PFSK-1 (cell line): ENCODE measurements at regions not wholly inside any gene's neighbourhood (a gene's known extent, or its start where the extent isn't known, plus 50 kb on each side); places are given as distances from the start of the nearest gene placed in this dataset.

Experiments used
- FOXP2 ChIP-seq: optimal IDR thresholded peaks from 2 replicates; pipeline ENCODE3; 2011; ENCODE audit warnings: borderline replicate concordance, control low read depth, inconsistent platforms; ENCODE audit not compliant: insufficient read depth; ENCODE audit errors: extremely low read length, extremely low read depth
- POLR2AphosphoS5 ChIP-seq: IDR thresholded peaks from 2 replicates; pipeline ENCODE4 v1.6.1; 2012; ENCODE audit warnings: low read depth, mild to moderate bottlenecking, control low read depth, low read length, moderate library complexity
- SIN3A ChIP-seq: IDR thresholded peaks from 2 replicates; pipeline ENCODE4 v1.6.1; 2012; ENCODE audit warnings: mild to moderate bottlenecking, low read length, moderate library complexity, borderline replicate concordance; ENCODE audit not compliant: insufficient read depth
- TAF1 ChIP-seq: IDR thresholded peaks from 2 replicates; pipeline ENCODE4 v1.6.1; 2012; ENCODE audit warnings: low read length, control low read depth, borderline replicate concordance; ENCODE audit not compliant: insufficient read depth
- TF ChIP-seq, protein P1 (sequence below), 2 experiments: IDR thresholded peaks; 2 replicates each; pipeline versions ENCODE4 v1.6.1 to v1.8.0; 2011 to 2012; ENCODE audit warnings: low read depth in 2 of 2, low read length in 2 of 2, control low read depth in 1 of 2, inconsistent platforms in 1 of 2, mild to moderate bottlenecking in 1 of 2, moderate library complexity in 1 of 2; ENCODE audit not compliant: insufficient read depth in 1 of 2

DNA sequence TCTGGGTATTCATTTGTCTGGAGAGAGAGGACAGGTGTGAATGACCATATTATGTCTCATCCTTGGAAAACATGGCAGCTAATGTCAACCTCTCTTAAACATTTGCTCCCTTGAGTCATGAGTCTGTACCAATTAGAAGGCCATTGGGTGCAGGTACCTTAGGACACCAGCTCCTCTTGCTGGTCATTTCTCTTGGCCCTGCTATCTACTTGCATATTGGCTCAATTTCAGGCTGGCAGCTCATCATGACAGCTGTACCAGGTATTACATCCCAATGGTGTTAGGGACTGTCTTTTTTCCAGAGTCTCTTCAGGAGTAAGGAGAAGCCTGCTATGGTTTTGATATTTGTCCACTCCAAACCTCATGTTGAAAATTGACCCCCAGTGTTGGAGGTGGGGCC, 92.2 kb upstream of the ANKRD28 start:
- no peak for TF ChIP-seq POLR2AphosphoS5
- no peak for TF ChIP-seq FOXP2
- TF ChIP-seq TAF1 = no peak
- TF ChIP-seq SIN3A = no peak
- TF ChIP-seq, protein P1, sequence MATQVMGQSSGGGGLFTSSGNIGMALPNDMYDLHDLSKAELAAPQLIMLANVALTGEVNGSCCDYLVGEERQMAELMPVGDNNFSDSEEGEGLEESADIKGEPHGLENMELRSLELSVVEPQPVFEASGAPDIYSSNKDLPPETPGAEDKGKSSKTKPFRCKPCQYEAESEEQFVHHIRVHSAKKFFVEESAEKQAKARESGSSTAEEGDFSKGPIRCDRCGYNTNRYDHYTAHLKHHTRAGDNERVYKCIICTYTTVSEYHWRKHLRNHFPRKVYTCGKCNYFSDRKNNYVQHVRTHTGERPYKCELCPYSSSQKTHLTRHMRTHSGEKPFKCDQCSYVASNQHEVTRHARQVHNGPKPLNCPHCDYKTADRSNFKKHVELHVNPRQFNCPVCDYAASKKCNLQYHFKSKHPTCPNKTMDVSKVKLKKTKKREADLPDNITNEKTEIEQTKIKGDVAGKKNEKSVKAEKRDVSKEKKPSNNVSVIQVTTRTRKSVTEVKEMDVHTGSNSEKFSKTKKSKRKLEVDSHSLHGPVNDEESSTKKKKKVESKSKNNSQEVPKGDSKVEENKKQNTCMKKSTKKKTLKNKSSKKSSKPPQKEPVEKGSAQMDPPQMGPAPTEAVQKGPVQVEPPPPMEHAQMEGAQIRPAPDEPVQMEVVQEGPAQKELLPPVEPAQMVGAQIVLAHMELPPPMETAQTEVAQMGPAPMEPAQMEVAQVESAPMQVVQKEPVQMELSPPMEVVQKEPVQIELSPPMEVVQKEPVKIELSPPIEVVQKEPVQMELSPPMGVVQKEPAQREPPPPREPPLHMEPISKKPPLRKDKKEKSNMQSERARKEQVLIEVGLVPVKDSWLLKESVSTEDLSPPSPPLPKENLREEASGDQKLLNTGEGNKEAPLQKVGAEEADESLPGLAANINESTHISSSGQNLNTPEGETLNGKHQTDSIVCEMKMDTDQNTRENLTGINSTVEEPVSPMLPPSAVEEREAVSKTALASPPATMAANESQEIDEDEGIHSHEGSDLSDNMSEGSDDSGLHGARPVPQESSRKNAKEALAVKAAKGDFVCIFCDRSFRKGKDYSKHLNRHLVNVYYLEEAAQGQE (IDR thresholded peaks at IDR 0.05; ENCODE audit: insufficient read depth in 1 of 2, low read depth in 2 of 2, low read length in 2 of 2) = no peak

DNA sequence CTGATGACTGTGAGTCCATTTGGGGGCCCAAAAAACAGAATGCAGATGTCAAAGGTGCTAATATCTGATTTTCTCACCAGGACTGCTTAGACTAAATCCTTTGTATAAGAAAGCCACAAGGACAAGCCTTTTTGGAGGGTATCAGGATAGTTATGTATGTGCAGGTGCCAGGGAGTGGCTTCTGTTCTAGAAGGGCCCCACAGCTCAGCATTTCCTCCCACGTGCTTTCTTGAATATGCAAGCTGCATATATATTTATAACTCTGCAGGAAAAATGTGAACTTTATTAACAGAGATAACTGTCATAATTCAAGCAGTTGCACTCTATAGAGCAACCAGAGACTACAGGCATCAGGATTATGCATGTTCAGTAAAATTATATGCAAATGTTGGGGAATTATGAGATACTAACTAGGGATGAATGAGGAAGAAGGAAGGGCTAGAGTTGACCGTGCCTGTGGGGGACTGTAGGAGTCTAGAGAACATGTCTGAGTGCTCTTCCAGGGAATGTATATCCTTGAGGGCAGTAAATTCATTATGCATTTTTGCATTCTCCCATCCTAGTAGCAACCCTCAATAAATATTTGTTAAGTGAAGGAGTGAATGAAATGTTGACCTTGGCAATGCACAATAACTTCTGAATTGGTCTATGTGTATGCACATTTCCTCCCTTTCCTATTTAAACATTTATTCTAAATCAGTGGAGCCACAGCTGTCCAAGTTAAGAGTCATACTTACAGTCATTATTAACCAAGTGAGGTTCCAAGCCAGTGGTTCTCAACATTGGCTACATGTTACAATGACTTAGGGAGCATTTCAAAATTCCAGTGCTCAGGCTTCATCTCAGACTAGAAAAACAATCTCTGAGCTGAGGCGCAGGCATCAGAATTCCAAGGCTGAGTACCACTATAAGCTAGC, 94.8 kb upstream of the ANKRD28 start:
- TF ChIP-seq SIN3A (no peak), TAF1 (no peak), POLR2AphosphoS5 (no peak), FOXP2 (no peak)
- TF ChIP-seq, protein P1 (IDR thresholded peaks at IDR 0.05; ENCODE audit: insufficient read depth in 1 of 2, low read depth in 2 of 2, low read length in 2 of 2) = no peak

DNA sequence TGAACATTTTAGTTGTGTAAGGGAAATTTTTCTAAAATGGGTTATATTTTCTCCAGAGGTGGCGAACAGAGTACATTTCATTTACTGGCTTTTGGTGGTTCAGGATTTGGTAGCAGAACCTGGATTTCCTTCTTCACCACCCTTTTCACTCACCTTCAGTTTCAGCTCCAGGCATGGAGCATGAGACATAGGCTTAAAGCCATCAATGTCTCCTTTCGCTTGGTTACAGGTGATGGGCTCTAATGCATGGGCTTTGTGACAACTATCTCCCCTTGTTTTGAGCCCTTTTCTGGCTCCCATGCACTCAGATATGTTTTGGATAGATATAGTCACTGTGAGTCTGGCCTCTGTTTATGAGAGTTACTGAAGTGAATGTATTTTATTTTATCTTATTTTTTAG, 96.6 kb upstream of the ANKRD28 start:
- TF ChIP-seq FOXP2 (no peak), TAF1 (no peak)
- TF ChIP-seq, protein P1 (IDR thresholded peaks at IDR 0.05; ENCODE audit: insufficient read depth in 1 of 2, low read depth in 2 of 2, low read length in 2 of 2) = no peak

DNA sequence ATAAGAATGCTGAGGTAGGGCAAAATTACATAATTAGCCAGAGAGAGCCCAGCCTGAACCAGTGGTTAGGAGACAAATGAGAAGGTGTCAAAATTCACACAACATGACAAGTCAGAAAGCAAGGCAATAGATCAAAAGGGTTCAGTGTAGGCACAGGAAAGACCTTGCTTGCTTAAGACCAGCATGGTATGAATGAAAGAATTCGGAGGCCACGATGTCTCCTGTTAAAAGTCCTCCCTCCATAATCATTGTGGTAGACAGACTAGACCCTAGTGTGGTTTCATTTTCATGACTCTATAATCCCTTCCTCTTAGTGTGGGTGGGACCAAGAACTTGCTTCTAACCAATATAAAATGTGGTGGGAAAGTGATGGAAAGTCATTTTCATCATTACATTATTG, 98.7 kb upstream of the ANKRD28 start:
- TF ChIP-seq SIN3A (no peak), POLR2AphosphoS5 (no peak), TAF1 (no peak), FOXP2 (no peak)
- TF ChIP-seq, protein P1 (IDR thresholded peaks at IDR 0.05; ENCODE audit: insufficient read depth in 1 of 2, low read depth in 2 of 2, low read length in 2 of 2) = no peak

DNA sequence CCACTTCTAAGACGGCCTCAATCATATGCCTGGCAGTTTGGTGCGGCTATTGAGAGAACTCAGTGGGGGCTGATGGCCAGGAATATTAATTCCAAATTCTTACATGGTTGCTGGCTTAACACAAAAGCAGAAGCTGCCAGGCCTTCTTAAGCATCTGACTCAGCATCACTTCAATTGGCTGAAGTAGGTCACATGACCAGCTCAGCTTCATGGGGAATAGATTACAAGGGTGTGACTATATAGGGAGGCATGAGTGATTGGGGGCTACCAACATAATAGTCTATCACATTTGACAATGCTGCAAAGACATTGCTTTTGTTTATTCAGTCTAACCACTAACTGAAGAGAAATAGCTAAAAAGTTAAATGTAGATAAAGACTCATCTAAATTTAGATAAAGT, 101.6 kb upstream of the ANKRD28 start:
- no peak for TF ChIP-seq TAF1
- no peak for TF ChIP-seq SIN3A
- no peak for TF ChIP-seq POLR2AphosphoS5
- TF ChIP-seq, protein P1 (IDR thresholded peaks at IDR 0.05; ENCODE audit: insufficient read depth in 1 of 2, low read depth in 2 of 2, low read length in 2 of 2) = no peak
- no peak for TF ChIP-seq FOXP2
